Stimulated activated CD8-positive, alpha-beta memory T cell treated with anti-CD3 and anti-CD28 coated beads, Interleukin-15, amount 100 ng/mL, for 1 hour (primary cell): ENCODE measurements at regions not wholly inside any gene's neighbourhood (a gene's known extent, or its start where the extent isn't known, plus 50 kb on each side); places are given as distances from the start of the nearest gene placed in this dataset.
"Not testable (repeated sequence)": the region's sequence is repeated elsewhere in the genome, so short reads cannot be mapped to it uniquely, and the experiment has no call there.

Experiments used
- DNase-seq: peaks from one replicate; pipeline ENCODE4 v3.0.0-alpha.2; 2020; ENCODE audit warnings: low read depth

DNA sequence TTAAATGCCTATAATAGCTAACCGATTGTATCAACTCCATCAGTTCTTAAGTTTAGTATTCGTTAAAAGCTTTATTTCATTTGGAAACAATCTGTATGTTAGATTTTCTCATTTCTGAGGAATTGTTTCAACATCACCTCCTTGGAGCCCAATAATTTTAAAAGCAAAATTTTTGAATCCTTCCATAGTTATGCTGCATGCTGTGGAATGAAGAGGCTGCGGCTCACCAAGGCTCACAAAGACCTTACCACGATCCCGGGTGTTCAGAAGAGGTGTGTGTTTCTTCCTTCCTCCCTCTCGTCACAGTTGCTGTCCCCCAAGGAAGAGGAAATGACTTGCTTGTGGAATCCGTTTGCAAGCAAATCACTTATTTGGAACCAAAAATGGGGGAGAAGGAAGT, 143.8 kb downstream of the FGF1 start:
- DNase-seq, result no peak

GRCh38 chr5:142540922-142541422, 144.9 kb downstream of the FGF1 start:
- no peak for DNase-seq

DNA sequence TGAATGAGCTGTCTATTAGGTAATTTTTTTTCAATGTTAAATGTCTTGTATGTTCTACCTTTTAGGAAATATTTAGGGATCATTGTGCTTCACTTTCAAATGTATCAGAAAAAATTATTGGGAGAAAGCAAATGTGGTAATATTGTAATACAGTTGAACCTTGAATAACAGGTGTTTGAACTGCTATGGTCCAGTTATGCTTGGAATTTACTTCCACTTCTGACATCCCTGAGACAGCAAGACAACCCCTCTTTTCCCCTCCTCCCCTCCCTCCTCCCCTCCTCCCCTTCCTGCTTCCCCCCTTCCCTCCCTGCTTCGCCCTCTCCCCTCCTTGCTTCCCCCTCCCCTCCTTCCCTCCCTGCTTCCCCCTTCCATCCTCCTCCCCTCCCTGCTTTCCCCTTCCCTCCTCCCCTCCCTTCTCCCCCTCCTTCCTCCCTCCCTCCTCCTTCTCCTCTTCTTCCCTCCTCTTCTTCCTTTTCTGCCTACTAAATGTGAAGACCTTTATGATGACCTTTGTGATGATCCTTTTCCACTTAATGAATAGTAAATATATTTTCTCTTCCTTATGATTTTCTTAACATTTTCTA, 146.6 kb downstream of the FGF1 start:
- DNase-seq, result no peak

DNA sequence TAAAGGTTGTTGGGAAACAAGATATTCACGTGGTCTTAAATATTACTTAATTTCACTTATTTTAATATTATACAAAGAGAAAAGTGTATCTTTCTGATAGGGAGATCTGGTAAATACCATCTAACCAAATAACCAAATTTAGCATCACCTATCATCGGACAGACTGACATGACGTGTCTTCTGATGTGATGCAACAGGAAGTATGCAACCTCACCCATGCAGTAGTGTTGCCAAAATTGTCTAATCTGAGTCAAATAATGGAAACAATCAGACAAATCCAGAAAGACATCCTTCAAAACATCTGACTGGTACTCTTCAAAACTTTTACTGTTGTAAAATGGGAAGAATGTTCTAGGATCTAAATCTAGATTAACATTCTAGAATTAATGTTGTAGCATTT, 148.0 kb downstream of the FGF1 start:
- no peak for DNase-seq

DNA sequence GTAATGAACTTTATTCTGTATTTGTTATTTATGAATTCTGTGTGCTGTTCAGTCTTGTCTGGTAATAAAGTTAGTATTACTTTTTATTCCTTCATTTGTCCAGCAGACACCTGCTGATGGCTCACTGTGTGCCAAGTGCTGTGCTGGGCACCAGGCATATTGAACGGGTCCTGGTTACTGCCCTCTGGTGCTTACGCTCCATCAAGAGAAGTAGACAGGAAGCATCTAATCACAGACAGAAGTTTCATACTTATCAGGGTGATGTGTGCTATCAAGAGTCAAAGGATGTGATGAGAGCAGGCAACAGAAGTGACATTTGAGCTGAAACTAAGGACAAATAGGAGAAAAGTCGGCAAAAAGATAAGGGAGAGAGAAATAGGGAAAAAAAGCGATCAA, 153.1 kb downstream of the FGF1 start:
- DNase-seq, result no peak

DNA sequence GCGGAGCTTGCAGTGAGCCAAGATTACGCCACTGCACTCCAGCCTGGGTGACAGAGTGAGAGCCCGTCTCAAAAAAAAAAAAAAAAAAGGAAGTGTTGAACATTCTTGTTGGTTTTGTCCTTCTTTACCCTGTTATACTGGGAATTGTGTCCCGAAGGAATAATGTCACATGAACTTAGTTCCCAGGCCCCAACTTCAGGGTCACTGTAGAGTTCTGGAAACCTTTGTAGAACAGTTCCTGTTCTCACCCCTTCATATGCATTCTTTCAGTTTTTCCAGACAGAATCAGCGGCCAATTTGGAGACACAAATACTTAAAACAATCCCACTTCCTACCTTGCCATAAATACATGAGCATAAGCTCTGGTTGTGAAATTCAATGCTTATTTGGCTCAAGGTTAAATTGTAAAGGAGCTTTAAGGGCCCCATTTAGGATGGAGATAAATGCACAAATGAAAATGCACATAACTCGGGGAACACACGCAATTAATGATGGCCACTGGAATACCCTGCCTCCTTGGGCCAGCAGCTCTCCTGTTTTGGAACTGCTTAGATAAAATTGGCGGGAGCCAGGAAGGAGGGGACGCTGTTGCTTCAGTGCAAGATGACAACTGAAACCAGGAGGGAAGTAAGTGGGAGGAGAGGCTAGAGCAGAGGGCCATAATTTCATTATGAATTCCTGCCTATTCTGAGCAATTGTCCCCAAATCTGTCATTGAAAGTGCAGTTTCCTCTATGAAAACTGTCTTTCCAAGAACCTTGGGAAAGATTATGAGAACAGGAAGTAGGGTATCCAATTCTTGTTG, 153.7 kb downstream of the FGF1 start:
- no peak for DNase-seq

GRCh38 chr5:142530904-142531303, 155.0 kb downstream of the FGF1 start:
- no peak for DNase-seq

DNA sequence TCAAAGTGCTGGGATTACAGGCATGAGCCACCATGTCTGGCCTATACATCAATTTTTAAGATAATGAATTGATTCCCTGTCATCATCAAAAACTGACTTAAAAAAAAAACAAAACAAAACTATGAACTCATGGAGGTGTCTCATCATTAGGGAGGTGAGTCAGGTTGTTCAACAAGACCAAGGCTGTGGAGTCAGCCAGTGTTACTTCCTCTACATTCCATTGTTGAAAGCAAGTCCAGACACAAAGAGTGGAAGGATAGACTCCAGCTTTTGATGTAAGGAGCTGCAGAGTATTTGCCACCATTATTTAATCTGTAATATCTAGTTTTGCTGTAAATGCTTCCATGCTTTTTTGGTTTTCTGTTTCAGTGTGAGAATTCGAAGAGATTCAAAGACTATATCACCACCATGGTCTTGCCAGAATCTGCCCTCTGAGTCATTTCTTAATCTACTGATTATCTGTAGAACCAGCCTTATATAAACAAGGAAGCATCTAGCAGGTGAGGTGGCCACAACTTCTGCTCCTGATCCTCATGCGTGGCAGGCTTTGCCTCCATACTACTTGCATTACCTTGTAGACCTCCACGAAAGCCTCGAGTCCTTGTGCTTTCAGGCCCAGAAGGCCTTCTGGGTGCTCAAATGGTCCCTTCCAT, 156.1 kb downstream of the FGF1 start:
- DNase-seq, result no peak

DNA sequence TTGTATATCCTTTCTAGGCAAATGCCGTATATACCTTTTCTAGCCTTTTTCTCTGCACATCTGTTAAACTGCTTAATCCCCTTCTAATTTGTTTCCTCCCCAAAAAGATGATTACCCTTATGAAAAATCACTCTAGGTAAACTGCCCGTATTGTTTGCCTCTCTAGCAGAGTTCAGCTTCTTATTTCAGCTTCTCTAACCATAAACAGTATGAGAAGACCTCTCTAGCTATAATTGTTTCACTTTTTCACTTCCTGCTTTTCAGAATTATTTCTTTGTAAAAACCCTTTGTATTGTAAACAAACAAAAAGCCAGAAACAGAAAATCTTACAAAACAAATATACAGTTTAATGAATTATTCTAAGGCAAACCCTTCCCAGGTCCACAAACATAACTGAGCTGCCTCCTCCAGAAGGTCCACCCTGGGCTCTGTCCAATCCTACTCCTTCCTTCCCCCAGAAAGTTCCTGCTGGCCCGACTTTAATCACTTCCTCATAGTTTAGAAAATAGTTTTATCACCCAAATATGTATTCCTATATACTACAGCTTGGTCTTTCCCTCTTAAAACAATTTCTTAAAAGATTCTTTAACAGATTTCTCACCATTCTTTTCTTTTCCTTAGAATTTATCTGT, 158.1 kb downstream of the FGF1 start:
- DNase-seq, result no peak

- no peak for DNase-seq
Measured at GRCh38 chr5:142527234-142527633, 158.7 kb downstream of the FGF1 start.

DNA sequence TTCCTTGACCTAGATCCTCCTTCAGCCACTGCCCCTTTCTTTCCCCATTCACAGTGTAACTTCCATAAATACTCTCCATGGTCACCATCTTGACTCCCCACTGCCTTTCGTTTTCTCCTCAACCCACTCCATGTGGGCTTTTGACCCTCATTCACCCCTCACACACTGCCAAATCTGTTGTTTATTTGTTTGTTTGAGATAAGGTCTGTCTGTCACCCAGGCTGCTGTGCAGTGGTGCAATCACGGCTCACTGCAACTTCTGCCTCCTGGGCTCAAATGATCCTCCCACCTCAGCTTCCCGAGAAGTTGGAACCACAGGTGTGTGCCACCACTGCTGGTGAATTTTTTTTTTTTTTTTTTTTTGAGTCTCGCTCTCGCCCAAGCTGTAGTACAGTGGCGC, 162.9 kb downstream of the FGF1 start:
- DNase-seq, result no peak

DNA sequence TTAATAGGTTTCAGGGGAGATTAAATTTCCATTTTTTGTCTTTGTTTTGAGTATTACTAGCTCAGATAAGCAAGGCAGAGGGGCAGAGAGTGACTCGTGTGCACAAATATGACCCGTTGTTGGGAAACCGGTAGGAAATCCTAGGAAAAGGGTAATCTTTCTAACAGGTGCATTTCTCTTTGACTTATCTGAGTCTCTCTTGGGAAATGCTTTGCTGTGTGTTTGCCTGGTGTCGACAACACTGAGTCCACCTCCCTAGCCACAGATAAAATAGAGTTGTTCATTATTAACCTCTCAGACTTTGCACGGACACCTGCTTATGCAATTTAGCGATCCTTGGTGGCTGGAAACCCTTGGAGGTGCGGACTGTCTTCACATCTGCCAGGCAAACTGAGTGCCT, 164.2 kb downstream of the FGF1 start:
- no peak for DNase-seq

DNA sequence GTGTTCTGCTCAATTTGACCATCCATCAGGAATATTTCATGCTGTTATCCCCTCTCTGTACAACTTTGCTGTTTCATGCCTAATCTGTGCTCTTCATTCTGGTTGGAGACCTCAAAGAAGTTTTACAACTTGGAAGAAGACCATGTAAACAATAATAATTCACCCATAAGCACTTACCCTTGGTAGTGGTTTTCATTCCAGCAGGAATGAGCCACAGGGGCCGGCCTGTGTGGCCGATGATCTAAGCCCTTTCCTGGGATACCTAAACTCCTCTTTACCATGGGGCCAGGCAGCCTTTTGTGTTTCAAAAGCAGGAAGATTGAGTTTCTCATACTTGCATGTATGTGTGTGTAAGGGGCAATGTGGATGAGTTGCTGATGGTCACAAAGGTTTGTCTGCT, 165.0 kb downstream of the FGF1 start:
- DNase-seq, result no peak

GRCh38 chr5:142519913-142520312, 166.0 kb downstream of the FGF1 start:
- DNase-seq, result not testable (repeated sequence)

DNA sequence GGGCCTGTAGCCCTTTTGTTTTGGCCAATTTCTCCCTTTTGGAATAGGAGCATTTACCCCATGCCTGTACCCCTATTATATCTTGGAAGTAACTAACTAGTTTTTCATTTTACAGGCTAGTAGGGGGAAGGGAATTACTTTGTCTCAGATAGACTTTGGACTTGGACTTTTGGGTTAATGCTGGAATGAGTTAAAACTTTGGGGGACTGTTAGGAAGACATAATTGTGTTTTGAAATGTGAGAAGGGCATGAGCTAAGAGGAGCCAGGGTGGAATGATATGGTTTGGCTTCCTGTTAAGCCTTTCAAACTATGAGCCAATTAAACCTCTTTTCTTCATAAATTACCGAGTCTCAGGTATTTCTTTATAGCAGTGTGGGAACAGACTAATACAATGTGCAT, 168.1 kb downstream of the FGF1 start:
- no peak for DNase-seq

DNA sequence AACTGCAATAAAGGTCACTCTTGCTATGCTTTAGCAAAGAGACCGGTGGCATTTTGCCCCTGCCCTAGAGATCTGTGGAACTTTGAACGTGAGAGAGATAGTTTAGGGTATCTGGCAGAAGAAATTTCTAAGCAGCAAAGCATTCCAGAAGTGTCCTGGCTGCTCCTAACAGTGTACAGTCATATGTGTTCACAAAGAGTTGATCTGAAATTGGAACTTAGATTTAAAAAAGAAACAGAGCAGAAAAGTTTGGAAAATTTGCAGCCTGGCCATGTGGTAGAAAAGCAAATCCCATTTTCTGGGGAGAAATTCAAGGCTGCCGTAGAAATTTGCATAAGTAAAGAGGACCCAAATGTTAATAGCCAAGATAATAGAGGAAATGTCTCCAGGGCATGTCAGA, 169.2 kb downstream of the FGF1 start:
- no peak for DNase-seq

DNA sequence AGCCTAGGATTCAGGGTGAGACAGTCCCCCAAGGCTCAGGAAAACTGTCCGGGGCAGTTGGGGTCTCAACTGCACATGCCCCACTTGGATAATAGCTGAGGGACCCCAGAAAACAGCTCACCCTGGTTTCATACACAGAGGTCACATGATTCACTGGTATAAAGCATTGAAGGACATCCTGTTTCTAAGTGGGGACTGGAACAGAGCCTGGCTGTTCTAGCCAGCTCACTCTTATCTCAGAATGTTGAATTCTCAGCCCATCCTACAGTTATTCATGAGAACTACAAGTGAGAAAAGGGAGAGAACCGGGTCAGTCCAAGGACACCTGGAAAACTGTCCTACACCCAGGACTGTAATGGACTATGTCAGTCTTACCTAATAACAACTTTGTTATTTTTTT, 170.9 kb downstream of the FGF1 start:
- DNase-seq, result no peak

- DNase-seq, result no peak
Measured at GRCh38 chr5:142514196-142514595, 171.7 kb downstream of the FGF1 start.

DNA sequence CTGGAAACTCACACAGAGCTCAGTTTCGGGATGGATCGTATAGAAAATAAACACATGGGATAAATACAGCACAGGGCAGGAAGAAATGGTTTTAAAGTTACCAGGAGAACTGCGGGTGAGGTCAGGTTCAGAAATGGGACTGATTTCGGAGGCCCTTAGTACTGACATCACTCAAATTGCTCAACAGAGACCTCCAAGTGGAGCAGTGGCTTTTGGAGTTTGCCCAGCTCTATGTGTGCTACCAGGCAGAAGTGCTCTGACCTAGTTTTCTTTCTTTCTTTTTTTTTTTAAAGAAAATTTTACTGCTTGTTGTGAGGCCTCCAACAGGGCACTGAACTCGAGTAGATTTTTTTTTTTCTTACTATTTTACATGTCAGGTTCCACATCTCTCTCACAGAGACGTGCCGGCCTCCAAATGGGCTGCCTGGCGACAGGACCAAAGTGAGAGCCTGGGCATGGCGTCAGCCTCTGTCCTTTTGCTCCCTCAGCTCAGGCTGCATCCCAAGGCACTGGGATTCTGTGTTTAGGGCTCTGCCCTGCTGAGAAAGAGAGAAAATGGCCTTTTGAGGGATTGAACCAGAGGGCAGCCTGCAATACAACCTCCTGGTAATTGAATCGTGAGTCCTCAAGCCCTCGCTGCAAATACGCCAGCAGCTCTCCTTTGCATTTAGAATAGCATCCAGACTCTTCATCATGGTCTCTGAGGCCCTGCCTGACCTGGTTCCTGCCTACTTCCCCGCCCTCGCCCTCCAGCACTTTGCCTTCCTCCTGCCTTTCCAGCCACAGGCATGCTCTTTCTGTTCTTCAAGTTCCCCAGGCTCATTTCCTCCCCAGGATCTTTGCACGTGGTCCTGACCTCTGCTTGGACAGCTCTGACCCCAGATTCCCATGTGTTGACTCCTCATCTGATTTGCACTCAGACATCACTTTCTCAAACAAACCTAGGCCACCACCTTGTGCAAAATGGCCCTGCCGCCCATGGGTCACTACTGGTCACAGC, 173.5 kb downstream of the FGF1 start:
- no peak for DNase-seq

DNA sequence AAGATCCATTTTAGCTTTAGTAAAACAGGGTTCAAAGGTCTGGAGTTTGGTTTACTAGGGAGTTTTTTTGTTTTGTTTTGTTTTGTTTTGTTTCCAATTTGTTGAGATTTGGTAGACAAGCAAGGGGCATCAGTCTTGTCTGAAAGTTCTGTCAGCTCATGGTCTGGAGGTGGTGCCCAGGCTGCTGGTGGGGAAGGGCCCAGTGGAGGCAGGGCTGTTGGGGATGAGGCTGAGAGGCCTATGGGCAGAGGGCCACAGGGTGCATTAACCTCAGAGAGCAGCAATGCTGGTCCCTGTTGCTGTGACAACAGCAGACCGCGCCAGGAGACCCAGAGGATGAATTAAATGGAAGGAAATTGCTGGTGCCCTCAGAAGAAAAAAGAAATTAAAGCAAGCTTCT, 174.5 kb downstream of the FGF1 start:
- DNase-seq, result no peak

GRCh38 chr5:142509026-142509425, 176.9 kb downstream of the FGF1 start:
- DNase-seq, result no peak

GRCh38 chr5:142508591-142508990, 177.3 kb downstream of the FGF1 start:
- DNase-seq, result no peak
